Choroid plexus epithelial cell (primary cell): ENCODE measurements at regions not wholly inside any gene's neighbourhood (a gene's known extent, or its start where the extent isn't known, plus 50 kb on each side); places are given as distances from the start of the nearest gene placed in this dataset.

ENCODE experiments used
- DNase-seq: peaks from one replicate; pipeline ENCODE4 v3.0.0-alpha.2; 2010; ENCODE audit warnings: low read depth
- H3K4me3 ChIP-seq: 2 replicates; pipeline ENCODE4 v1.5.1; 2011; ENCODE audit warnings: low read depth, mild to moderate bottlenecking, control low read depth, low read length, moderate library complexity
- TF ChIP-seq, protein P1 (sequence below): conservative IDR thresholded peaks from 2 replicates; pipeline ENCODE4 v1.5.1; 2011; ENCODE audit warnings: low read depth, mild to moderate bottlenecking, control low read depth, inconsistent platforms, low read length, moderate library complexity

DNA sequence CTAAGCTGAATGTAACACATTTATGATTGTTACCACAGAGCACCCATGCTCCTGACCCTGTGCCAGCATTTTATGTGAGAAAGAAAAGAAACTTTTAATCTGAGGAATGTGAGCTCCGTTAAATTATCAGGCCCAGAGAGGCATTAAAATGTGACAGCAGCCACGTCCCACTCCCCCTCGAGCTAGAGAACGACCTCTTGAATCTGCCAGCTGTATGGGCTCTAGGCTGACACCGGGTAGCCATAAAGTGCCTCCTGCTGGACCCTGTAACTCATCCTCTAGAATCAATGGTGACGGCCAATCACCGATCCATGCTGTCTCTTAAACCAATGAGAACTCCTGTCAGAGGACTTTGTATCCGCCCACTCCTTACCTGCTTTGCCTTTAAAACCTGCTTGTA is 110.2 kb upstream of the ADRA2C start:
- TF ChIP-seq, protein P1, sequence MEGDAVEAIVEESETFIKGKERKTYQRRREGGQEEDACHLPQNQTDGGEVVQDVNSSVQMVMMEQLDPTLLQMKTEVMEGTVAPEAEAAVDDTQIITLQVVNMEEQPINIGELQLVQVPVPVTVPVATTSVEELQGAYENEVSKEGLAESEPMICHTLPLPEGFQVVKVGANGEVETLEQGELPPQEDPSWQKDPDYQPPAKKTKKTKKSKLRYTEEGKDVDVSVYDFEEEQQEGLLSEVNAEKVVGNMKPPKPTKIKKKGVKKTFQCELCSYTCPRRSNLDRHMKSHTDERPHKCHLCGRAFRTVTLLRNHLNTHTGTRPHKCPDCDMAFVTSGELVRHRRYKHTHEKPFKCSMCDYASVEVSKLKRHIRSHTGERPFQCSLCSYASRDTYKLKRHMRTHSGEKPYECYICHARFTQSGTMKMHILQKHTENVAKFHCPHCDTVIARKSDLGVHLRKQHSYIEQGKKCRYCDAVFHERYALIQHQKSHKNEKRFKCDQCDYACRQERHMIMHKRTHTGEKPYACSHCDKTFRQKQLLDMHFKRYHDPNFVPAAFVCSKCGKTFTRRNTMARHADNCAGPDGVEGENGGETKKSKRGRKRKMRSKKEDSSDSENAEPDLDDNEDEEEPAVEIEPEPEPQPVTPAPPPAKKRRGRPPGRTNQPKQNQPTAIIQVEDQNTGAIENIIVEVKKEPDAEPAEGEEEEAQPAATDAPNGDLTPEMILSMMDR, result no peak
- H3K4me3 ChIP-seq, result no peak overlapping the region
- no peak for DNase-seq

GRCh38 chr4:3655485-3655884 is 110.7 kb upstream of the ADRA2C start:
- no peak for DNase-seq
- TF ChIP-seq, protein P1, result no peak
- no peak overlapping the region for H3K4me3 ChIP-seq

DNA sequence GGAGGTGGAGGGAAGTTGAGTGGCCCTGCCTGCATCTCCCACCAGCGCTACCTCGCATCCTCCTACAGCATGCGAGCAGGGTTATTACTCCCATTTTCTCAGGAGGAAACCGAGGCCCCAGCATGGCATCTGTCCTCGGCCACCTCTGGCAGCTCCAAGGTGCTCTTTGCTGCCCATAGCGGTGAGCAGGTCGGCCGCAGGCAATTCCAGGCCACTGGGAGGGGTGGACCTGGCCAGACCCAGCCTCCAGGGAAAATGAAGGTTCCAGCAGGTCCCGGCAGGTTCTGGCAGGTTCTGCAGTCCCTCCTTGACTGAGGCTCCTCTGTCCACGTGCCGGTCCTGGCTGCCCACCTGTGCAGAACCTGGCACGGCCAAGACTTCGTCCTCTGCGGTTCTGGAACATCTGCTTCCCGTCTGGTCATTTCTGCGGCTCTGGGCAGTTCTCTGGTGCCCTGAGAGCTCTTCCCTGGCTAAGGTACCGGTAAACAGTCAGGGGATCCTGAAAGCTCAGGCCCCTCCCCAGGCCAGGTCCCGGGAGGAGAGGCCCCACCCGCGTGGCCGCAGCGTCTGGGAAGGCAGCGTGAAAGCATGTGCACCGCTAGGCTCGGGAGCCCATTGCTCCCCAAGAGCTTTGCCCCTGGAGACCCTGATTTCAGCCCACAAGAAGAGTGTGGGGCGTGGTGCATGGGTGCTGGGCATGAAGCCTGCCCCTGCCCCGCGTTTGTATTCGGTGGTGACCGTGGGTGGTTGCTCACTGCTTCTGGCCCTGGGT is 112.0 kb upstream of the ADRA2C start:
- TF ChIP-seq, protein P1, result no peak
- DNase-seq, result no peak
- no peak overlapping the region for H3K4me3 ChIP-seq

GRCh38 chr4:3652586-3652985 is 113.6 kb upstream of the ADRA2C start:
- TF ChIP-seq, protein P1, result no peak
- no peak overlapping the region for H3K4me3 ChIP-seq
- no peak for DNase-seq

DNA sequence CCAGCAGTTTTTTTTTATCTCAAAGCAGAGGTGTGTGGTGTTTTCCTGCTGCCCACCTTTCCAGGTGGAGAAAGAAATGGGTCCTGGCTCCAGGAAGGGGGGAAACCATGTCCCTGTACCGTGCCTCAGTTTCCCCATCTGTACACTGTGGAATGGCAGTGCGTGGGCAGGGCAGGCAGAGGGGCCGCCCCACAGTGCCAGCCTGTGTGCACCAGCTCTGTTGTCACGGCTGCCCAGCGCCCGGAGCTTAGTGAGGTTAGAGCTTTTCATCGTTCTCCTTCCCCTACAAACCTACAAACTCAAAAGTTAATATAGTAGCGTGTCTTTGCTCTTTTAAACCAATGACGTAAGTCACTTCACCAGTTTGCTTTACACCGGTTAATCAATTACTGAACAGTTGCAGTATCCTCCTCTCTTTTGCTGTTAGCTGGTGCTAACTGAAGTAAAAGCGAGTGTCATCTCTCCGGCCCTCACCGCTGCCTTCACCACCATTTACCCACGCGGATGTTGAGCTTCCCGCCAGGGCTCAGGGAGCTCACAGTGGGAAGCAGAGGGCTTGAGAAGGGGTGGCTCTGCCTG is 114.8 kb upstream of the ADRA2C start:
- TF ChIP-seq, protein P1, result no peak
- DNase-seq, result no peak
- no peak overlapping the region for H3K4me3 ChIP-seq

- no peak overlapping the region for H3K4me3 ChIP-seq
- DNase-seq, result no peak
- TF ChIP-seq, protein P1, result no peak
Observed at GRCh38 chr4:3649491-3649890, 116.7 kb upstream of the ADRA2C start.

- TF ChIP-seq, protein P1, result no peak
- H3K4me3 ChIP-seq, result no peak overlapping the region
- no peak for DNase-seq
Observed at GRCh38 chr4:3648731-3649130, 116.5 kb upstream of the LRPAP1 start.
